H1 (cell line): ENCODE measurements at regions not wholly inside any gene's neighbourhood (a gene's known extent, or its start where the extent isn't known, plus 50 kb on each side); places are given as distances from the start of the nearest gene placed in this dataset.

Experiments
- CTCF ChIA-PET: fragments of 300-600 bp; sonication (Branson Sonifier 250); formaldehyde crosslinking; loops from one replicate; lab custom pipeline; 2021; ENCODE audit not compliant: partially characterized antibody; lab: Charles Lee
- POLR2A ChIA-PET: fragments of 300-600 bp; sonication (Branson Sonifier 250); formaldehyde crosslinking; loops from one replicate; lab custom pipeline; 2021; ENCODE audit warnings: inconsistent platforms; ENCODE audit not compliant: partially characterized antibody; lab: Charles Lee
- DNase-seq, 2 experiments: peaks; one replicate each; pipeline versions ENCODE4 v3.0.0 to v3.0.0-alpha.2; 2010 to 2022; ENCODE audit warnings: low spot score in 2 of 2, low read depth in 1 of 2, mixed read lengths in 1 of 2
- FAIRE-seq: peaks from 2 replicates; lab custom pipeline; 2011; peaks lifted over from hg19 to GRCh38; lab: Jason Lieb, UNC
- H2AFZ ChIP-seq: 2 replicates; pipeline ENCODE4 v1.8.1; 2012; ENCODE audit warnings: low read length, inconsistent platforms
- H2AK5ac ChIP-seq: 2 replicates; pipeline ENCODE4 v1.6.1; 2013; ENCODE audit warnings: low read depth, low read length
- H2BK120ac ChIP-seq: replicated peaks from 2 replicates; pipeline ENCODE3; 2013; ENCODE audit warnings: low read depth, low read length, inconsistent platforms
- H2BK12ac ChIP-seq: 2 replicates; pipeline ENCODE4 v1.6.1; 2013; ENCODE audit warnings: low read depth, low read length
- H2BK15ac ChIP-seq: 2 replicates; pipeline ENCODE4 v1.6.1; 2013; ENCODE audit warnings: low read length
- H2BK20ac ChIP-seq: 2 replicates; pipeline ENCODE4 v1.6.1; 2013; ENCODE audit warnings: low read length
- H2BK5ac ChIP-seq: 2 replicates; pipeline ENCODE4 v1.6.1; 2013; ENCODE audit warnings: low read depth, low read length
- H3K14ac ChIP-seq: 2 replicates; pipeline ENCODE4 v1.6.1; 2013; ENCODE audit warnings: inconsistent platforms; ENCODE audit not compliant: insufficient read length
- H3K18ac ChIP-seq: 2 replicates; pipeline ENCODE4 v1.6.1; 2013; ENCODE audit warnings: low read length; ENCODE audit errors: extremely low read depth
- H3K23ac ChIP-seq: 2 replicates; pipeline ENCODE4 v1.6.1; 2013; ENCODE audit warnings: inconsistent platforms; ENCODE audit not compliant: insufficient read length
- H3K23me2 ChIP-seq: 2 replicates; pipeline ENCODE4 v1.6.1; 2013; ENCODE audit warnings: low read depth, low read length
- H3K27ac ChIP-seq: 2 replicates; pipeline ENCODE4 v1.6.1; 2011; ENCODE audit warnings: low read depth, low read length, inconsistent platforms
- H3K27me3 ChIP-seq, 4 experiments: replicated peaks in 1 of 4; 1 replicate in 1 of 4; 2 replicates in 3 of 4; pipeline versions ENCODE4 v1.6.1 to v1.8.1; 2011 to 2013; ENCODE audit warnings: low read length in 3 of 4, mild to moderate bottlenecking in 3 of 4, inconsistent platforms in 2 of 4, mixed read lengths in 2 of 4, moderate library complexity in 1 of 4; ENCODE audit not compliant: control insufficient read depth in 3 of 4, insufficient read depth in 3 of 4; ENCODE audit errors: extremely low read depth in 1 of 4
- H3K36me3 ChIP-seq, 4 experiments: 2 replicates each; pipeline versions ENCODE4 v1.6.1 to v1.8.1; 2011 to 2013; ENCODE audit warnings: mild to moderate bottlenecking in 4 of 4, low read length in 3 of 4, moderate library complexity in 2 of 4, control low read depth in 1 of 4, inconsistent platforms in 1 of 4; ENCODE audit not compliant: insufficient read depth in 4 of 4, control insufficient read depth in 2 of 4
- H3K4ac ChIP-seq: replicated peaks from 2 replicates; pipeline ENCODE3; 2013; ENCODE audit warnings: low read length, low read depth, mixed read lengths, inconsistent platforms; ENCODE audit not compliant: insufficient read length
- H3K4me1 ChIP-seq, 4 experiments: replicated peaks in 1 of 4; 1 replicate in 1 of 4; 2 replicates in 3 of 4; pipeline versions ENCODE4 v1.6.1 to v1.8.1; 2011 to 2013; ENCODE audit warnings: low read length in 3 of 4, inconsistent platforms in 2 of 4, mixed read lengths in 1 of 4; ENCODE audit not compliant: insufficient read depth in 4 of 4, control insufficient read depth in 3 of 4
- H3K4me2 ChIP-seq, 2 experiments: 2 replicates each; pipeline versions ENCODE4 v1.6.1 to v1.8.1; 2011 to 2013; ENCODE audit warnings: low read depth in 2 of 2, low read length in 2 of 2, control low read depth in 1 of 2, inconsistent platforms in 1 of 2, mild to moderate bottlenecking in 1 of 2; ENCODE audit not compliant: insufficient read depth in 1 of 2
- H3K4me3 ChIP-seq, 4 experiments: fragments of 200-600, 300-600 bp in 1 of 4; sonication (generic), shearing (Covaris generic), sonication (Bioruptor Twin) in 1 of 4; 2 replicates each; pipeline versions ENCODE4 v1.5.1 to v1.8.1; 2011 to 2016; ENCODE audit warnings: low read length in 4 of 4, low read depth in 3 of 4, control low read depth in 2 of 4, inconsistent platforms in 2 of 4, mild to moderate bottlenecking in 2 of 4, mixed read lengths in 1 of 4, moderate library complexity in 1 of 4; ENCODE audit not compliant: insufficient read depth in 2 of 4; ENCODE audit errors: extremely low read depth in 1 of 4
- H3K56ac ChIP-seq: replicated peaks from 2 replicates; pipeline ENCODE3; 2013; ENCODE audit warnings: low read depth, mild to moderate bottlenecking, mixed read lengths, low read length, inconsistent platforms; ENCODE audit not compliant: insufficient read length
- H3K79me1 ChIP-seq: 2 replicates; pipeline ENCODE4 v1.6.1; 2013; ENCODE audit warnings: low read depth, low read length, control low read depth
- H3K79me2 ChIP-seq, 2 experiments: 2 replicates each; pipeline versions ENCODE4 v1.6.1 to v1.8.1; 2012 to 2013; ENCODE audit warnings: low read length in 2 of 2, mild to moderate bottlenecking in 2 of 2, inconsistent platforms in 1 of 2; ENCODE audit not compliant: insufficient read depth in 2 of 2, control insufficient read depth in 1 of 2
- H3K9ac ChIP-seq, 4 experiments: replicated peaks in 1 of 4; 1 replicate in 1 of 4; 2 replicates in 3 of 4; pipeline versions ENCODE4 v1.6.1 to v1.8.1; 2011 to 2013; ENCODE audit warnings: low read depth in 3 of 4, low read length in 3 of 4, control low read depth in 2 of 4, mild to moderate bottlenecking in 2 of 4, moderate library complexity in 2 of 4, inconsistent platforms in 1 of 4; ENCODE audit errors: extremely low read depth in 1 of 4
- H3K9me3 ChIP-seq, 2 experiments: 2 replicates each; pipeline versions ENCODE4 v1.6.1 to v1.8.1; 2012 to 2013; ENCODE audit warnings: mild to moderate bottlenecking in 2 of 2, moderate library complexity in 2 of 2, control low read depth in 1 of 2, inconsistent platforms in 1 of 2, low read depth in 1 of 2, low read length in 1 of 2, mixed read lengths in 1 of 2; ENCODE audit not compliant: insufficient read depth in 2 of 2
- H4K20me1 ChIP-seq, 2 experiments: replicated peaks in 1 of 2; 2 replicates each; pipeline versions ENCODE3 to v1.8.1; 2011 to 2013; ENCODE audit warnings: inconsistent platforms in 2 of 2, low read length in 2 of 2, mild to moderate bottlenecking in 1 of 2; ENCODE audit not compliant: insufficient read depth in 2 of 2, control insufficient read depth in 1 of 2
- H4K5ac ChIP-seq: 2 replicates; pipeline ENCODE4 v1.6.1; 2013; ENCODE audit warnings: low read length, low read depth, mixed read lengths, inconsistent platforms; ENCODE audit not compliant: insufficient read length
- H4K8ac ChIP-seq: 2 replicates; pipeline ENCODE4 v1.8.0; 2013; ENCODE audit warnings: mild to moderate bottlenecking, moderate library complexity, low read length, inconsistent platforms; ENCODE audit not compliant: insufficient read depth; ENCODE audit errors: extremely low read depth
- H4K91ac ChIP-seq: replicated peaks from 2 replicates; pipeline ENCODE3; 2013; ENCODE audit warnings: low read length, mixed read lengths, inconsistent platforms; ENCODE audit not compliant: insufficient read length
- BACH1 ChIP-seq: IDR thresholded peaks from 2 replicates; pipeline ENCODE4 v1.6.1; 2012; ENCODE audit warnings: low read length, improper control_type of control experiment
- BRCA1 ChIP-seq: IDR thresholded peaks from 2 replicates; pipeline ENCODE4 v1.6.1; 2012; ENCODE audit warnings: low read depth, low read length, improper control_type of control experiment
- CBX5 ChIP-seq: fragments of 300-800, 300-1000 bp; sonication (generic); IDR thresholded peaks from 2 replicates; pipeline ENCODE4 v1.7.1; 2016; ENCODE audit warnings: antibody characterized with exemption, low read length, low read depth
- EP300 ChIP-seq, 2 experiments: IDR thresholded peaks; 1 replicate in 1 of 2; 2 replicates in 1 of 2; pipeline ENCODE4 v1.6.1; 2011 to 2012; ENCODE audit warnings: low read depth in 2 of 2, low read length in 2 of 2, mild to moderate bottlenecking in 2 of 2, borderline replicate concordance in 1 of 2, inconsistent platforms in 1 of 2, moderate library complexity in 1 of 2
- GTF2F1 ChIP-seq: IDR thresholded peaks from 2 replicates; pipeline ENCODE4 v1.6.1; 2012; ENCODE audit warnings: low read depth, low read length, improper control_type of control experiment, borderline replicate concordance
- HDAC6 ChIP-seq: IDR thresholded peaks from one replicate; pipeline ENCODE4 v1.7.1; 2012; ENCODE audit warnings: low read depth, mild to moderate bottlenecking, inconsistent platforms, low read length, moderate library complexity
- KDM5A ChIP-seq: fragments of 200-600 bp; IDR thresholded peaks from 2 replicates; pipeline ENCODE4 v1.7.1; 2012; ENCODE audit warnings: mild to moderate bottlenecking, low read length, inconsistent platforms, mixed read lengths
- SIN3A ChIP-seq, 2 experiments: IDR thresholded peaks in 1 of 2; conservative IDR thresholded peaks in 1 of 2; 2 replicates each; pipeline ENCODE4 v1.6.1; 2011 to 2012; ENCODE audit warnings: low read length in 2 of 2, improper control_type of control experiment in 1 of 2, low read depth in 1 of 2, mild to moderate bottlenecking in 1 of 2
- SP4 ChIP-seq: IDR thresholded peaks from 2 replicates; pipeline ENCODE4 v1.6.1; 2012; ENCODE audit warnings: low read length, inconsistent platforms
- ZNF274 ChIP-seq: IDR thresholded peaks from 2 replicates; pipeline ENCODE4 v1.7.0; 2012; ENCODE audit warnings: low read length, borderline replicate concordance; ENCODE audit errors: extremely low read depth
- WGBS, 2 experiments: shearing (Covaris generic) in 1 of 2; methylation state at CpG; one replicate each; pipeline versions ENCODE4 v1.1.6 to v1.1.7; 2013 to 2015; ENCODE audit warnings: low lambda C conversion rate in 2 of 2, mixed read lengths in 2 of 2, inconsistent platforms in 1 of 2, low coverage in 1 of 2, missing lambda C conversion rate in 1 of 2; ENCODE audit not compliant: insufficient replicate concordance in 2 of 2, insufficient coverage in 1 of 2, insufficient read length in 1 of 2; ENCODE audit errors: extremely low coverage in 1 of 2, missing lambda C conversion rate in 1 of 2; 5-methylcytosine and 5-hydroxymethylcytosine counted together

GRCh38 chr9:1920386-1920785, 94.8 kb upstream of the SMARCA2 start:
- no peak overlapping the region for H2BK20ac ChIP-seq
- no peak overlapping the region for H3K18ac ChIP-seq
- H4K20me1 ChIP-seq: no peaks in the 10 kb centered on the region
- no peaks in the 10 kb centered on the region for H3K36me3 ChIP-seq
- WGBS, 2 experiments: 92% methylated on average over 3 of the region's 3 CpGs; no CpG with 5 or more reads in 1 of the 2 experiments
- peaks cover 2 to 7% (median 3%) of the 10 kb centered on the region in 4 experiments; a peak in 4 of 7 replicates for H3K4me1 ChIP-seq
- H3K23me2 ChIP-seq: peaks cover 3% of the 10 kb centered on the region; the same call in 1 of the 2 replicates
- no peak overlapping the region for H2BK15ac ChIP-seq
- H2AK5ac ChIP-seq: no peak overlapping the region
- H4K5ac ChIP-seq: no peak overlapping the region
- H3K79me1 ChIP-seq: no peaks in the 10 kb centered on the region
- DNase-seq (no peak), FAIRE-seq (no peak)
- no peak overlapping the region for H2BK12ac ChIP-seq
- H3K4me3 ChIP-seq: no peak overlapping the region
- no peaks in the 10 kb centered on the region for H3K79me2 ChIP-seq
- no peak overlapping the region for H3K23ac ChIP-seq
- TF ChIP-seq CBX5 (no peak), SP4 (no peak), KDM5A (no peak), BRCA1 (no peak), EP300 (IDR thresholded peaks at IDR 0.05; ENCODE audit: borderline replicate concordance in 1 of 2, low read depth in 2 of 2, low read length in 2 of 2) (no peak), SIN3A (conservative IDR thresholded peaks at IDR 0.05 in 1 of 2, IDR thresholded peaks at IDR 0.05 in 1 of 2; ENCODE audit: low read depth in 1 of 2, low read length in 2 of 2) (no peak), ZNF274 (no peak), BACH1 (no peak), HDAC6 (no peak), GTF2F1 (no peak)
- POLR2A ChIA-PET: interaction anchor here (0.7 kb wide), 1 partner anchor 254 kb away, joined by 3 read pairs; no protein-coding TSS in a partner anchor
- no peak overlapping the region for H3K27ac ChIP-seq
- H4K91ac ChIP-seq: no peak overlapping the region
- H3K4me2 ChIP-seq: no peak overlapping the region
- no peak overlapping the region for H3K4ac ChIP-seq
- H3K14ac ChIP-seq: no peak overlapping the region
- no peaks in the 10 kb centered on the region for H3K27me3 ChIP-seq
- H2AFZ ChIP-seq: no peak overlapping the region
- no peaks in the 10 kb centered on the region for H3K9me3 ChIP-seq
- no peak overlapping the region for H2BK120ac ChIP-seq
- H2BK5ac ChIP-seq: no peak overlapping the region
- no peak overlapping the region for H4K8ac ChIP-seq
- H3K56ac ChIP-seq: no peak overlapping the region
- no peak overlapping the region for H3K9ac ChIP-seq
- CTCF ChIA-PET: interaction anchor here (0.6 to 4.8 kb wide), 11 partner anchors 13 to 759 kb away, joined by 3 to 21 read pairs (median 3); no protein-coding TSS in a partner anchor
